ENCODE measurements at regions not wholly inside any gene's neighbourhood (a gene's known extent, or its start where the extent isn't known, plus 50 kb on each side); places are given as distances from the start of the nearest gene placed in this dataset.

DNA sequence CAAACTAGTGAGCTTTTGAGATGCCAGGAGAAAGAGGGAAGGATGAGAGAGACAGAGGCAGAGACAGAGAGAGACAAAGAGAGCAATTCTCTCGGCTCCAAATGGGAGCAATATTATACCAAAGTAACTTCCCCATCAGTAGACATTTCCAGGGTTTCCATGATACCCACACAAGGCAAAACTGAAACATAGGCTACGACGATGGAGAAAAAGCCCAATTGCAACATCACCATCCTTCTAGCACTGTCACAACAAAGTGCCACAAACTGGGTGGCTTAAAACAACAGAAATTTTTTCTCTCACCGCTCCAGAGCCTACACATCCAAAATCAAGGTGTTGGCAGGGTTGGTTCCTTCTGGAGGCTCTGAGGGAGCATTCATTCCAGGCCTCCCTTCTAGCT lies 81.4 kb downstream of the KCTD12 start:
- no peaks in the 10 kb centered on the region for H3K27me3 ChIP-seq
- TF ChIP-seq, protein P1, sequence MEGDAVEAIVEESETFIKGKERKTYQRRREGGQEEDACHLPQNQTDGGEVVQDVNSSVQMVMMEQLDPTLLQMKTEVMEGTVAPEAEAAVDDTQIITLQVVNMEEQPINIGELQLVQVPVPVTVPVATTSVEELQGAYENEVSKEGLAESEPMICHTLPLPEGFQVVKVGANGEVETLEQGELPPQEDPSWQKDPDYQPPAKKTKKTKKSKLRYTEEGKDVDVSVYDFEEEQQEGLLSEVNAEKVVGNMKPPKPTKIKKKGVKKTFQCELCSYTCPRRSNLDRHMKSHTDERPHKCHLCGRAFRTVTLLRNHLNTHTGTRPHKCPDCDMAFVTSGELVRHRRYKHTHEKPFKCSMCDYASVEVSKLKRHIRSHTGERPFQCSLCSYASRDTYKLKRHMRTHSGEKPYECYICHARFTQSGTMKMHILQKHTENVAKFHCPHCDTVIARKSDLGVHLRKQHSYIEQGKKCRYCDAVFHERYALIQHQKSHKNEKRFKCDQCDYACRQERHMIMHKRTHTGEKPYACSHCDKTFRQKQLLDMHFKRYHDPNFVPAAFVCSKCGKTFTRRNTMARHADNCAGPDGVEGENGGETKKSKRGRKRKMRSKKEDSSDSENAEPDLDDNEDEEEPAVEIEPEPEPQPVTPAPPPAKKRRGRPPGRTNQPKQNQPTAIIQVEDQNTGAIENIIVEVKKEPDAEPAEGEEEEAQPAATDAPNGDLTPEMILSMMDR (IDR thresholded peaks at IDR 0.05): no peak
- H3K9me3 ChIP-seq: no peaks in the 10 kb centered on the region
- no peak overlapping the region for H3K4me3 ChIP-seq
- H3K36me3 ChIP-seq: no peaks in the 10 kb centered on the region
- H3K4me1 ChIP-seq: no peaks in the 10 kb centered on the region
- no peak for DNase-seq
- H3K27ac ChIP-seq: no peak overlapping the region
- intact Hi-C loops (cut with DNase I; ENCODE audit: low total_unique reads): no loop called here

DNA sequence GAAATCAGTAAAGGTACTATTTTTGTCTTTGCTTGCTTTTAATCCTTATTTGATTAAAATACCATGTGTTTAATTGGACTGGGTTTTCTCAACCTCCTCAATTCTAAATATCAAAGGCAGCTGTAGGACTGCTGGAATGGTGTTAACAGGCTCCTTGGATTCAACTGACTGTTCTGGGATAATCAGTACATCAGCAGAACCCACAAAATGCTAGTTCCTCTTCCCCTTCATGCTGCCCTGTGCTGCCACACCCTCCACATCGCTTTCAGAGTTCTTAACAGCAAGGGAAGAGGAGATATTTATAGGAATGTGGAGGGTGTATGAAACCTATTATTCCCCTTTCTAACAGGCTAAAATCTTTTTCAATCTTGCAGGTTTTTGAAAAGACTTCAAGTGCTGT lies 82.4 kb downstream of the KCTD12 start:
- H3K27ac ChIP-seq: no peak overlapping the region
- no peaks in the 10 kb centered on the region for H3K27me3 ChIP-seq
- no peak for DNase-seq
- no peaks in the 10 kb centered on the region for H3K36me3 ChIP-seq
- no peaks in the 10 kb centered on the region for H3K9me3 ChIP-seq
- H3K4me1 ChIP-seq: no peaks in the 10 kb centered on the region
- TF ChIP-seq, protein P1 (IDR thresholded peaks at IDR 0.05): no peak
- no peak for TF ChIP-seq POLR2A (IDR thresholded peaks at IDR 0.05)
- intact Hi-C loops (cut with DNase I; ENCODE audit: low total_unique reads): no loop called here
- H3K4me3 ChIP-seq: no peak overlapping the region

DNA sequence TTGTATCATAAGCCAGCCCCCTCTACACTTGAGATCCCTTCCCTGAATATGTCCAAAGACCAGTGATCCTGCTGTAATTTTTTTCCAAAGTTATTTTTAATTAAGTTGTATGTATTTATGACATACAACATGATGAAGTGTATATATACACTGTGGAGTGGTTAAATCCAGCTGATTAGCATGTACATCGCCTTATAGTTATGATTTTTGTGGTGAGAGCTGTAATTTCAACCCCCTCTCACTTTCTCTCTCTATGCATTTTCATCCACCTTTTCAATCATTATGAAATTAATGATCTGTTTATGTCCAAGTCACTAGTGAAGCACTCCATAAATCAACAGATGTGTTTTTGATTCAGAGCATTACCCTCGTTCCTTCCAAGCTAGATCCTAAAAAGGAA lies 85.3 kb downstream of the KCTD12 start:
- H3K36me3 ChIP-seq: no peaks in the 10 kb centered on the region
- no peak for DNase-seq
- no peak overlapping the region for H3K4me3 ChIP-seq
- H3K27ac ChIP-seq: no peak overlapping the region
- intact Hi-C loops (cut with DNase I; ENCODE audit: low total_unique reads): no loop called here
- no peaks in the 10 kb centered on the region for H3K9me3 ChIP-seq
- TF ChIP-seq, protein P1 (IDR thresholded peaks at IDR 0.05): no peak
- TF ChIP-seq POLR2A (IDR thresholded peaks at IDR 0.05): no peak
- H3K4me1 ChIP-seq: no peaks in the 10 kb centered on the region
- no peaks in the 10 kb centered on the region for H3K27me3 ChIP-seq

DNA sequence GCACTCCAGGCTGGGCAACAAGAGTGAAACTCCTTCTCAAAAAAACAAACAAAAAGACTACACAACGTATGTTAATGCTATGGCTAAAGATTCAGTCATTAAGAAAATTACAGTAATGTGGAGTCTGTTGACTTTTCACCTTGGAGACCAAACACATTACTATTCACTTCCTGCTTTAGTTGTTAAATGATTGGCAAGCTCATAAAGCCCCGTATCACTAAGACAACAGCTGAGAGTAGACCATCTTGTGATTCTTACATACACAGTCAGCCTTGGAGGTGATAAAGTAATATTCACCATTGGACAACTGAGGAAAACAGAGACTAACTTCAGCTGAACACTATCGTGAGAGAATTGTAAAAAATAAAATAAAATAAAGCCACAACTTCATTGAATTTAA lies 86.5 kb downstream of the KCTD12 start:
- Histone ChIP-seq H3K27me3 (no peaks in the 10 kb centered on the region), H3K27ac (no peak overlapping the region), H3K9me3 (no peaks in the 10 kb centered on the region), H3K4me1 (no peaks in the 10 kb centered on the region), H3K36me3 (no peaks in the 10 kb centered on the region), H3K4me3 (no peak overlapping the region)
- intact Hi-C loops (cut with DNase I; ENCODE audit: low total_unique reads): no loop called here
- DNase-seq: no peak
- TF ChIP-seq POLR2A (IDR thresholded peaks at IDR 0.05): no peak
- TF ChIP-seq, protein P1 (IDR thresholded peaks at IDR 0.05): no peak

DNA sequence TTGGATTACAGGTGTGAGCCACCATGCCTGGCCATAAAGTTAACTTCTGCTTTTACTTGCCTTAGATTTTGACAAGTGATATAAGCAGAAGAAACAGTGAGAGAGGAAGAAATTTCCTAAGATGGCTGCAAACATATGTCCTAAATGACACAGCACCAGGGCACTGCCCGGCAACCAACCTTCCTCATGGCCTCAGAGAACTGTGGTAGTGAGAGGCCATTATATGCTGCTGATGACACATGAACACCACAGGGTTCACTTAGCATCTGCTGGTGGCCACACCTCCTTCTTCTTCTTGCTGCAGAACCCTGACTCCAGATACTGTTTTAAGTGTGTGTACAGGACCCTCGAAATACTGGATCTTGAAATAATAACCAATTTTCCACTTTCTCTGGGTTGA lies 88.2 kb downstream of the KCTD12 start:
- intact Hi-C loops (cut with DNase I; ENCODE audit: low total_unique reads): no loop called here
- Histone ChIP-seq H3K4me3 (no peak overlapping the region), H3K36me3 (no peaks in the 10 kb centered on the region), H3K4me1 (no peaks in the 10 kb centered on the region), H3K9me3 (no peaks in the 10 kb centered on the region), H3K27me3 (no peaks in the 10 kb centered on the region), H3K27ac (no peak overlapping the region)
- DNase-seq: no peak
- TF ChIP-seq POLR2A (IDR thresholded peaks at IDR 0.05): no peak
- TF ChIP-seq, protein P1 (IDR thresholded peaks at IDR 0.05): no peak
